Hindlimb muscle (tissue), 1 donor: ENCODE measurements at regions not wholly inside any gene's neighbourhood (a gene's known extent, or its start where the extent isn't known, plus 50 kb on each side); places are given as distances from the start of the nearest gene placed in this dataset.
"Not testable (repeated sequence)": the region's sequence is repeated elsewhere in the genome, so short reads cannot be mapped to it uniquely, and the experiment has no call there.

Experiments used
- DNase-seq: peaks from one replicate; pipeline ENCODE4 v3.0.0-alpha.2; 2013

- DNase-seq: no peak
These were observed 525.0 kb upstream of the NRP1 start for GRCh38 chr10:33859319-33860022.

DNA sequence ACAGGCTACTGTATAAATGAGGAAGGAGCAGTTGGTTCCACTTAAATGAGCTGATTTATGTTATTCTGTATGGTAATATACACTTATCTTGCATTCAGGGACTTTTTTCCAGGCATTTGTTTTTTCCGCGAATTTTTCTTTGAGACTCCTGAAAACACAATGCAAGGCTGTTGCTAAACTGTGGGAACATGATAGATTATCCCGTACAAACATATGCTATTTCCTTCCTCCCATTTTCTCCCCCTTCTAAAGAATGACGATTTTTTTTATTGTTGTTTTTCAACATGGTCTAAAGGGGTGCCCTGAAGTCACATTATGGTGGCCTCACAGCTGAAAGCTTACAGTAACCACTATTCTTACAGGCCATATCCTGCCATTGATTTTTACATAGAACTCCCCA, 523.9 kb upstream of the NRP1 start:
- DNase-seq: no peak

- not testable (repeated sequence) for DNase-seq
These were observed 518.8 kb upstream of the NRP1 start for GRCh38 chr10:33853221-33853620.

- DNase-seq: no peak
These were observed 508.9 kb upstream of the NRP1 start for GRCh38 chr10:33843379-33843778.

GRCh38 chr10:33841678-33842077, 507.2 kb upstream of the NRP1 start:
- DNase-seq: no peak

DNA sequence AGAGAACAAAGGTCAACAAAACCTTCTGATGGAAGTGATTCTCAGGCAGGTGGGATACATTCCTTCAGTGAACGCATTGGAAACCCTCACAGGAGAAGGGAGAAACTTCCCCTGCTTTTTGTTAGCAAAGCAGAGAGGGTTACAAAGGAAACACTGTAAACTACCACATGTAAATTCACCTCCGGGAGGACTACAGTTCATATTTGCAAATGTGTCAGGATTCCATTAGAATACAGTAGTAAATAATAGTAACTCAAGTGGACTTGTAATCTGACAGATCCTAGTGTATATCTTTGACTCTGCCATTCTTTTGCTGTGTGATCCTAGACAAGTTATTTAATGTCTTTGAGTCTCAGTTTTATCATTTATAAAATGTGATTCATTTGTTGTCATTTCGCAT, 504.3 kb upstream of the NRP1 start:
- no peak for DNase-seq

DNA sequence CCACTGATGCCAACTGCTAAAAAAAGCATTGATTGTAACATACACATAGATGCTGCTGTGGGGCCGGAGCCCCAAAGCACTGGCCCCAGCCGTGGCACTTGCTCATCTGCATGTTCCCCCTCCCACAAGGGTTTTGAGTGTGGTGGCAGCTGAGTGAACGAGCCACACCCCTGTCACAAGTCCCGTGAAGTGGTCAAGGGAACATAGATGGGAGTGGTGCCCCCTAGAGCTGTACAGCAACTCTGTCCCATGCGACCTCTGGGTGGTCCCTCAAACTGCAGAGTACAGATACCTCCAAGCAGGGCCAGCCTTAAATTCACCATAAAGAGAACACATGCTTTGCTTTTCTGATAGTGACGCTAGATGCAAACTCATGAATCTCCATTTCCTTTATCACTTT, 503.3 kb upstream of the NRP1 start:
- DNase-seq: no peak

DNA sequence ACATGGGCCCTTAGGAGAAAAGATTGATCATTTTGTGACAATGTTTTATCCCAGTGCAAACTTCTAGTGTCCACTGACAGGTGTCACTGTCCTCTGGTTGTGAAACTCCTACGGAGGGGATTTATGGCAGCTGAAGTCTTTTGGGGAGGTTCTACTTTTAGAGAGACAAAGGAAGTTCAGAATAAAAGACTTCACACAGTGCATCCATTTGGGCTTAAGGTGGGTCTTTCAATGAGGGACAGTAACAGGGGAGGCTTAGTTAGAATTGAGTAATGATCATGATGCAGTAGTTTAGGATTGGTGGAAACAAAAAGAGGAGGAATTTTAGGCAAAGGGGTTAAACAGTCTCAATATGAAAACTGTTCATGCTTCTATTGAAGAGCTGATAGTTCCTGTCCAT, 501.1 kb upstream of the NRP1 start:
- no peak for DNase-seq

DNA sequence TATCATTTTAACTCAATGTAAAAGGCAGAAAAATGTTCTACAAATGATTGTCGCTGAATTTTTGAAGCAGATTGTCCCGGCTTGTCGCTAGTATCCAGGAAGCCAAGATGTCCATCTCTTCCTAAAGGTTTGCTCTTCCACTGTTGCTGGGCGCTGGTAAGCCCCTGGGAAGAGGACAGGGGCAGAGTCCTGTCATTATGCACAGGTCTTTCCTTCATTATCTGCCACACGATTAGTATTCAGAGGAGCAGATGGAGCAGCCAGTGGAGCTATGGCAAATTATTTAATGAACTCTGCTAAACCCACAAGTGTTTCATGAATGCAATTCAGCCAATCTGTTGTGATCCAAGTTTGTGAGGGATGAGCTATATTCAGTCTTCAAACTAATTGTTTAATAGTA, 499.1 kb upstream of the NRP1 start:
- no peak for DNase-seq

DNA sequence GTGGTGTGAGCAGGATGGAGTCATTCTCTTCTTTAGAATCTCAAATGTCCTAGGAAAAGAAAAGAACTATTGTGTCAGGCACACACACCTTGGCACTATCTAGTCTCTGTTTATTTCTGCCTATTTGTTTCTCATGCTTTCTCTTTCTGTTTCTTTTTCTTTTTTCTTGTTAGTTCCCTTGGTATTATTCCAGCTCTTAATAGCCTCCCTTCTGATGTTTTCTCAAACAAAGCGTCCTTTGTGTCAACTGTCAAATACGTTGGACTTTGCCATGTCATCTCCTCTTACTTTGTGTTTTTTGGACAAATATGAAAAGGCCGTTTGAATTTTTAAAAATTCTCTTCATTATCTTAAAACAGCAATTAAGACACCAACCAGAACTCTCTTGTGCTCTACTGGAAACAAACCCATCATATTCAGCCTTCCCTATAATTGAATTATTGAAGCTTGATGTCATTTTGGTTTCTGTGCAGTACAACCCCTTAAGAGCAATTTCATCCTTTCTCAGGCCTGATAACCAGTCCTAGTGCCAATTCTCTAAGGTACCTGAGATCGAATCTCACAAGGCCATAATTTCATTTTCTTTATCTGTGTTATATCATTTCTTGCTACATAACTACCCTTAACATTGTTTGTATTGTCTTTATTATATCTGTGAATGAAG, 497.8 kb upstream of the NRP1 start:
- DNase-seq: no peak

DNA sequence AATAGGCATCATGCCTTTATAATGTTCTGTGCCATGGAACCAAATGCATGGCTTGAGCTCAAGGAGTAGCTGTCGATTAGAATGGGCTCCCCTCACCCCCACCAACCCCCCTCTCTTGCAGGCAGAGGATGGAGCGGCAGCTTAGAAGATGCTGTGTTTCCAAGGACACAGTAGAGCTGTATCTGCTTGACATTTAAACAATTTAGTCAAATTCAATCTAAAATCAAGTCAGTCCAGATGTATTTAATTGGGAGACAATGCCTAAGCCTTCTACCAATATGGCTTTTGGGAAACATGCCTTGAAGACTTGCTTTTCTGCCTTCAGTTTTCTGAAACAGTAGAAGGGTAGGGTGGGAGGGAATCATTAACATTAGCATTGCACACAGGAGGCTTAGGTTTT, 497.1 kb upstream of the NRP1 start:
- no peak for DNase-seq

DNA sequence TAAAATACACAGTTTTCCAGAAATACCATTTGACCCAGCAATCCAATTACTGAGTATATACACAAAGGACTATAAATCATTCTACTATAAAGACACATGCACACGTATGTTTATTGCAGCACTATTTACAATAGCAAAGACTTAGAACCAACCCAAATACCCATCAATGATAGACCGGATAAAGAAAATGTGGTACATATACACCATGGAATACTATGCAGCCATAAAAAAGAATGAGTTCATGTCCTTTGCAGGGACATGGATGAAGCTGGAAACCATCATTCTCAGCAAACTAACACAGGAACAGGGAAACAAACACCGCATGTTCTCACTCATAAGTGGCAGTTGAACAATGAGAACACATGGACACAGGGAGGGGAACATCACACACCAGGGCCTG, 495.4 kb upstream of the NRP1 start:
- DNase-seq: not testable (repeated sequence)

DNA sequence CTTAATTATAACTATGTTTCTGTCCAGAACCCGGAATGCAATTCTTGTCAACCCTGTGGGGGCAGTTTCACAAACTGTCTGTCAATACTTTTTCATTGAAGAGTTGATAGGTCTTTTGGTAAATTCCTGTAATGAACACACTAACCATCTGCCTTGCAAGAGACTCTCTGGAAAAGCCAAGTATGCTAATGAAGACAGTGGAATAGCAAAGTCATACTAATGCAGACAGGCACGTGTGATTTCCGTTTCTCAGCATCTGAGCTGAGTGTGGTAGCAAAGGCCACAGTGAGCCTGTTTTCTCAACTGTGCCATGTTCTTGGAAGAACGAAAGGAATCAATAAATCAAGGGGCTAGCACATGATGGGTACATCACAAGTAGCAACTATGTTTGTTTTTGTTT, 494.1 kb upstream of the NRP1 start:
- DNase-seq: no peak

DNA sequence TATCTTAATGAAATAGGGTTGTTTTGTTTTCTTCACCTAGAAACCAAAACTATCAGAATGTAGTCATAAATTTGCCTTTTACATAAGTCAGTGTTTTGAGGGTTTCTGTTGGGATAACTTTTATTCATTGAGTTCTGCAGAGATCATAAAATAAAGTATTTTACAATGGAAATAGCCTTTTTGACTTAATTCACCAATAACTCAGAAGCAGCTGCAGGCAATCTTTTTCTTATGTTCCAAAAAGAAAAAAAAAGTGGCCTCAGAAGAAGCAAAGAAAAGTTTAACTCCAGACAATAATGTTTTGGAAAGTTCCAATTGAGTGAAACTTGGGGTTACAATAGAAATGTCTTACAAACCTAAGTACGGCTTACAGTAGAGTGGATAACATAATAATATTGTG, 491.7 kb upstream of the NRP1 start:
- DNase-seq: no peak

- no peak for DNase-seq
These were observed 488.3 kb upstream of the NRP1 start for GRCh38 chr10:33822774-33823173.

GRCh38 chr10:33820531-33820930, 486.1 kb upstream of the NRP1 start:
- DNase-seq: no peak

DNA sequence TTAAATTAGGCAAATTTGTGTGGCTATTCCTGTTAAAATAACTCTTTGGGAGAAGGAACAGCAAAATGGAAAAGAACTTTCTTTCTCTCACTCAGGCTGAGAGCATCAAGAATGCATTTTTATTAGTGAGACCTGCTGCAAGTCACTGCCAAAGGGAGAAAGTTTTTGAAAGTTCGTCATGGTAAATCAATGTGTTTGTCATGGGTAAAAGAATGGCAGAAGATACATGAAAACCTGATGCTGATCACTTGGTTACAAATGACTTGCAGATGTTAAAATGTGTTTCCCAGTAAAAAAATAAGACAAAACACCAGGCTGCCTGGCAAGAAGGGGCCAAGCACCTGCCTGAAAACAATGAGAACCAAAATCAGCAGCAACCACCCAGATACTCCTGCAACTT, 484.7 kb upstream of the NRP1 start:
- no peak for DNase-seq

GRCh38 chr10:33818343-33818742, 483.9 kb upstream of the NRP1 start:
- no peak for DNase-seq

GRCh38 chr10:33817605-33818004, 483.1 kb upstream of the NRP1 start:
- no peak for DNase-seq

DNA sequence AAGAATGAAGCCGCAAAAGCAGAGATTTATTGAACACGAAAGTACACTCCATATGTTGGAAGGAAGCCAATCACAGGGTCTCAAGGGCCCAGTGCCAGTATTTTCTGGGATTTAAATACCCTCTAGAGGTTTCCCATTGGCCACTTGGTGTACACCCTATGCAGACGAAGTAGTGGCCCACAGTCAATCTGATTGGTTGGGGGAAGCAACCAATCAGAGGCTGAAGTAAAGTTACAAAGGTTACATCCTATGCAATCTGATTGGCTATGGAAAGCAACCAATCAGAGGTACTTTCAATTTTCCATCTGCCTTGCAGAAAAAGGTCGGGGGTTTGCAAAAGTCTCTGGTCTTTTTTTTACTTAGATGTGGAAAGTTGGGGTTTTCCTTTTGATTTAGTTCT, 481.3 kb upstream of the NRP1 start:
- DNase-seq: no peak

- DNase-seq: no peak
These were observed 479.4 kb upstream of the NRP1 start for GRCh38 chr10:33813871-33814270.

GRCh38 chr10:33813415-33813814, 478.9 kb upstream of the NRP1 start:
- no peak for DNase-seq

DNA sequence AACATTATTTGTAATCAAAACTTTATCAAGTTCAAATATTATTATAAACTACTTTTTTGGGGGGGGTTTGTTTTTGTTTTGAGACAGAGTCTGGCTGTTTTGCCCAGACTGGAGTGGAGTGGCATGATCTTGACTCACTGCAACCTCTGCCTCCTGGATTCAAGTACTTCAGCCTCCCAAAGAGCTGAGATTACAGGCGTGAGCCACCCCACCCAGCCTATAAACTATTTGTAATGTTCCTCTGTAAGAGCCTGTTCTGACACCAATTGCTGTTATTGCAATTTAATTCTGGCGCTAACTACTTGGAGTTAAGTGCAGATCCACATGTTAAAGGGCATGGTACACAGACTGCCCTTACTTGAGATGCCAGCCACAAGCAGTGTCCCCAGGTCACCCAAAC, 478.1 kb upstream of the NRP1 start:
- no peak for DNase-seq

GRCh38 chr10:33810986-33811385, 476.5 kb upstream of the NRP1 start:
- no peak for DNase-seq

GRCh38 chr10:33809732-33810131, 475.3 kb upstream of the NRP1 start:
- no peak for DNase-seq
